ENCODE measurements at regions not wholly inside any gene's neighbourhood (a gene's known extent, or its start where the extent isn't known, plus 50 kb on each side); places are given as distances from the start of the nearest gene placed in this dataset.

GRCh38 chr1:244106837-244107493 is 55.9 kb downstream of the ZBTB18 start:
- Histone ChIP-seq H3K27ac (no peak overlapping the region), H3K36me3 (no peaks in the 10 kb centered on the region), H3K4me3 (ENCODE audit: low read depth in 1 of 2, low read length in 1 of 2) (no peak overlapping the region), H3K4me1 (ENCODE audit: control insufficient read depth in 1 of 2, insufficient read depth in 1 of 2, low read depth in 1 of 2, low read length in 1 of 2) (no peaks in the 10 kb centered on the region), H3K27me3 (peaks cover 10% of the 10 kb centered on the region), H3K9me3 (no peaks in the 10 kb centered on the region)
- TF ChIP-seq CTCF (IDR thresholded peaks at IDR 0.05), result no peak

GRCh38 chr1:244111027-244111426 is 59.9 kb downstream of the ZBTB18 start:
- no peaks in the 10 kb centered on the region for H3K36me3 ChIP-seq
- H3K4me1 ChIP-seq (ENCODE audit: control insufficient read depth in 1 of 2, insufficient read depth in 1 of 2, low read depth in 1 of 2, low read length in 1 of 2), result no peaks in the 10 kb centered on the region
- H3K9me3 ChIP-seq, result no peaks in the 10 kb centered on the region
- TF ChIP-seq CTCF (IDR thresholded peaks at IDR 0.05), result no peak
- no peaks in the 10 kb centered on the region for H3K27me3 ChIP-seq
- H3K27ac ChIP-seq, result no peak overlapping the region
- H3K4me3 ChIP-seq (ENCODE audit: low read depth in 1 of 2, low read length in 1 of 2), result no peak overlapping the region

- TF ChIP-seq CTCF (IDR thresholded peaks at IDR 0.05), result no peak
- H3K36me3 ChIP-seq, result no peaks in the 10 kb centered on the region
- no peaks in the 10 kb centered on the region for H3K27me3 ChIP-seq
- H3K9me3 ChIP-seq, result no peaks in the 10 kb centered on the region
- no peaks in the 10 kb centered on the region for H3K4me1 ChIP-seq (ENCODE audit: control insufficient read depth in 1 of 2, insufficient read depth in 1 of 2, low read depth in 1 of 2, low read length in 1 of 2)
- H3K27ac ChIP-seq, result no peak overlapping the region
- H3K4me3 ChIP-seq (ENCODE audit: low read depth in 1 of 2, low read length in 1 of 2), result no peak overlapping the region
These were observed 61.0 kb downstream of the ZBTB18 start for GRCh38 chr1:244112041-244112440.

- H3K36me3 ChIP-seq, result no peaks in the 10 kb centered on the region
- no peak for TF ChIP-seq CTCF (IDR thresholded peaks at IDR 0.05)
- H3K9me3 ChIP-seq, result no peaks in the 10 kb centered on the region
- H3K27me3 ChIP-seq, result no peaks in the 10 kb centered on the region
- no peaks in the 10 kb centered on the region for H3K4me1 ChIP-seq (ENCODE audit: control insufficient read depth in 1 of 2, insufficient read depth in 1 of 2, low read depth in 1 of 2, low read length in 1 of 2)
- no peak overlapping the region for H3K27ac ChIP-seq
- H3K4me3 ChIP-seq (ENCODE audit: low read depth in 1 of 2, low read length in 1 of 2), result no peak overlapping the region
These were observed 61.6 kb downstream of the ZBTB18 start for GRCh38 chr1:244112636-244113035.

- Histone ChIP-seq H3K4me1 (ENCODE audit: control insufficient read depth in 1 of 2, insufficient read depth in 1 of 2, low read depth in 1 of 2, low read length in 1 of 2) (no peaks in the 10 kb centered on the region), H3K9me3 (no peaks in the 10 kb centered on the region), H3K4me3 (ENCODE audit: low read depth in 1 of 2, low read length in 1 of 2) (no peak overlapping the region), H3K27me3 (peaks cover 5% of the 10 kb centered on the region), H3K27ac (no peak overlapping the region), H3K36me3 (no peaks in the 10 kb centered on the region)
- TF ChIP-seq CTCF (IDR thresholded peaks at IDR 0.05), result no peak
These were observed 62.6 kb downstream of the ZBTB18 start for GRCh38 chr1:244113532-244114320.
